Common myeloid progenitor, CD34-positive (primary cell): ENCODE measurements at regions not wholly inside any gene's neighbourhood (a gene's known extent, or its start where the extent isn't known, plus 50 kb on each side); places are given as distances from the start of the nearest gene placed in this dataset.

ENCODE experiments used
- CTCF ChIA-PET: fragments of 350-600 bp; sonication (Branson Sonifier 250); formaldehyde crosslinking; loops from one replicate; lab custom pipeline; 2021; ENCODE audit warnings: antibody characterized with exemption; lab: Charles Lee
- POLR2A ChIA-PET: fragments of 350-600 bp; sonication (Branson Sonifier 250); formaldehyde crosslinking; loops from one replicate; lab custom pipeline; 2021; ENCODE audit warnings: antibody characterized with exemption; lab: Charles Lee
- DNase-seq, 3 donors: peaks; one replicate each; pipeline versions ENCODE4 v3.0.0 to v3.0.0-alpha.2; 2013
- H3K27ac ChIP-seq, 2 experiments: 1 replicate in 1 of 2; 2 replicates in 1 of 2; pipeline ENCODE4 v1.7.0; 2013; ENCODE audit warnings: inconsistent platforms in 2 of 2, low read length in 2 of 2, mild to moderate bottlenecking in 2 of 2, low read depth in 1 of 2, moderate library complexity in 1 of 2; ENCODE audit not compliant: severe bottlenecking in 2 of 2, insufficient read depth in 1 of 2, poor library complexity in 1 of 2
- H3K27me3 ChIP-seq, 5 experiments: replicated peaks in 2 of 5; 1 replicate in 3 of 5; 2 replicates in 2 of 5; pipeline versions ENCODE4 v1.6.1 to v1.7.0; 2013; ENCODE audit warnings: low read length in 4 of 5, mild to moderate bottlenecking in 2 of 5, moderate library complexity in 2 of 5, inconsistent platforms in 1 of 5; ENCODE audit not compliant: insufficient read depth in 5 of 5, control insufficient read depth in 4 of 5
- H3K36me3 ChIP-seq, 4 experiments: 1 replicate in 2 of 4; 2 replicates in 2 of 4; pipeline versions ENCODE4 v1.6.1 to v1.7.0; 2013; ENCODE audit warnings: low read length in 3 of 4, control low read depth in 1 of 4, mild to moderate bottlenecking in 1 of 4; ENCODE audit not compliant: control insufficient read depth in 4 of 4, insufficient read depth in 4 of 4
- H3K4me1 ChIP-seq, 4 experiments: 1 replicate in 3 of 4; 2 replicates in 1 of 4; pipeline versions ENCODE4 v1.6.1 to v1.7.1; 2013; ENCODE audit warnings: low read length in 3 of 4, mild to moderate bottlenecking in 3 of 4, control low read depth in 1 of 4, inconsistent platforms in 1 of 4, moderate library complexity in 1 of 4; ENCODE audit not compliant: control insufficient read depth in 4 of 4, insufficient read depth in 4 of 4; ENCODE audit errors: control extremely low read depth in 1 of 4
- H3K4me3 ChIP-seq, 7 experiments: 1 replicate in 4 of 7; 2 replicates in 3 of 7; pipeline versions ENCODE4 v1.5.1 to v1.7.0; 2013; ENCODE audit warnings: mild to moderate bottlenecking in 7 of 7, low read length in 6 of 7, moderate library complexity in 6 of 7, inconsistent platforms in 2 of 7, low read depth in 2 of 7, control low read depth in 1 of 7; ENCODE audit not compliant: insufficient read depth in 4 of 7, control insufficient read depth in 1 of 7; ENCODE audit errors: extremely low read depth in 1 of 7
- H3K9me3 ChIP-seq, 5 experiments: 1 replicate in 4 of 5; 2 replicates in 1 of 5; pipeline versions ENCODE4 v1.6.1 to v1.7.1; 2013; ENCODE audit warnings: low read length in 4 of 5, mild to moderate bottlenecking in 2 of 5, inconsistent platforms in 1 of 5, low read depth in 1 of 5, moderate library complexity in 1 of 5; ENCODE audit not compliant: control insufficient read depth in 4 of 5, insufficient read depth in 2 of 5; ENCODE audit errors: control extremely low read depth in 1 of 5
- WGBS: methylation state at CpG from one replicate; pipeline ENCODE4 v1.1.5; 2013; ENCODE audit not compliant: insufficient coverage; 5-methylcytosine and 5-hydroxymethylcytosine counted together

- no peak overlapping the region for H3K4me3 ChIP-seq
- no peaks in the 10 kb centered on the region for H3K27me3 ChIP-seq
- ChIA-PET CTCF (interaction anchor here (1.1 kb wide), 1 partner anchor 13 kb away, joined by 4 read pairs; no protein-coding TSS in a partner anchor), POLR2A (no interaction called here)
- H3K4me1 ChIP-seq: no peaks in the 10 kb centered on the region
- WGBS: 92% methylated on average over 2 of the region's 2 CpGs
- peaks cover 0 to 4% (median 0%) of the 10 kb centered on the region in 5 experiments for H3K9me3 ChIP-seq
- no peaks in the 10 kb centered on the region for H3K36me3 ChIP-seq
- DNase-seq: no peak
- no peak overlapping the region for H3K27ac ChIP-seq
These were observed 443.2 kb upstream of the SEMA3A start for GRCh38 chr7:84637568-84638338.

DNA sequence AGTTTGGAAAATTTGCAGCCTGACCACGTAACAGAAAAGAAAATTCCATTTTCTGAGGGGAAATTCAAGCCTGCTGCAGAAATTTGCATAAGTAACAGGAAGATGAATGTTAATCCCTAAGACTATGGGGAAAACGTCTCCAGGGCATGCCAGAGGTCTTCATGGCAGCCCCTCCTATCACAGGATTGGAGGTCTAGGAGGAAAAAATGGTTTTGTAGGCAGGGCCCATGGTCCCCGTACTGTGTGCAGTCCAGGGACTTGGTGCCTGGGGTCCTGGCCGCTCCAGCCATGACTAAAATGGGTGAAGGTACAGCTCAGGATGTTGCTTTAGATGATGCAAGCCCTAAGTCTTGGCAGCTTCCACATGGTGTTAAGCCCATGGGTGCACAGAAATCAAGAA lies 437.3 kb upstream of the SEMA3A start:
- POLR2A ChIA-PET: no interaction called here
- WGBS: 91% methylated on average over 4 of the region's 4 CpGs
- no peak for DNase-seq
- H3K9me3 ChIP-seq: peaks cover 0 to 5% (median 3%) of the 10 kb centered on the region in 5 experiments
- no peaks in the 10 kb centered on the region for H3K4me1 ChIP-seq
- H3K27ac ChIP-seq: no peak overlapping the region
- H3K27me3 ChIP-seq: no peaks in the 10 kb centered on the region
- no peak overlapping the region for H3K4me3 ChIP-seq
- no peaks in the 10 kb centered on the region for H3K36me3 ChIP-seq
- CTCF ChIA-PET: no interaction called here

GRCh38 chr7:84629640-84630318 lies 435.2 kb upstream of the SEMA3A start:
- no peaks in the 10 kb centered on the region for H3K36me3 ChIP-seq
- no peak overlapping the region for H3K4me3 ChIP-seq
- no peaks in the 10 kb centered on the region for H3K4me1 ChIP-seq
- H3K27ac ChIP-seq: no peak overlapping the region
- WGBS: no CpG with 5 or more reads among the region's 2 CpGs
- ChIA-PET CTCF (no interaction called here), POLR2A (no interaction called here)
- peaks cover 0 to 5% (median 3%) of the 10 kb centered on the region in 5 experiments for H3K9me3 ChIP-seq
- no peaks in the 10 kb centered on the region for H3K27me3 ChIP-seq
- DNase-seq: no peak

GRCh38 chr7:84629216-84629615 lies 434.6 kb upstream of the SEMA3A start:
- ChIA-PET CTCF (no interaction called here), POLR2A (no interaction called here)
- H3K27me3 ChIP-seq: no peaks in the 10 kb centered on the region
- no peak overlapping the region for H3K27ac ChIP-seq
- no peaks in the 10 kb centered on the region for H3K36me3 ChIP-seq
- no peak overlapping the region for H3K4me3 ChIP-seq
- H3K4me1 ChIP-seq: no peaks in the 10 kb centered on the region
- no peak for DNase-seq
- H3K9me3 ChIP-seq: peaks cover 0 to 5% (median 3%) of the 10 kb centered on the region in 5 experiments
- WGBS: no CpG with 5 or more reads among the region's 3 CpGs

GRCh38 chr7:84627250-84627649 lies 432.7 kb upstream of the SEMA3A start:
- Histone ChIP-seq H3K9me3 (peaks cover 0 to 5% (median 0%) of the 10 kb centered on the region in 5 experiments), H3K36me3 (no peaks in the 10 kb centered on the region), H3K27me3 (no peaks in the 10 kb centered on the region), H3K27ac (no peak overlapping the region), H3K4me1 (no peaks in the 10 kb centered on the region), H3K4me3 (no peak overlapping the region)
- 92% methylated on average over 1 of the region's 2 CpGs for WGBS
- POLR2A ChIA-PET: no interaction called here
- CTCF ChIA-PET: no interaction called here
- no peak for DNase-seq

DNA sequence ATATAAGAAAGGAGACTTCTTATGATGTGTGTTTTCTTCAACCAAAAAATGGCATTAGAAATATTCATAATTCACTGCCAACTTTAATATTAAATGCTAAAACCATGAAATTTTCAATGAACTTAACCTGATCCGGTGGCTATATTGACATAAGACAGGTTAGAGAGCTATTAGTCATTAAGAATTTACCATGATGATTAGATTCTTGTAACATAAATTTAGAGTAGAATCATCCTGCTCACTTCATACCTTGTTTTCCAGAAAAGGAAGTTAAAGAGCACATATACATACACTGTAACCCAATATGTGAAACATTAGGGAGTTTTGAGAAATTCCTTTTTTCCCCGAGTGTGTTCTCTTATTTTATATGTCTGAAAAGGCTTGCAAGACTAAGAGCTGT lies 430.3 kb upstream of the SEMA3A start:
- Histone ChIP-seq H3K36me3 (no peaks in the 10 kb centered on the region), H3K4me3 (no peak overlapping the region), H3K9me3 (no peaks in the 10 kb centered on the region), H3K4me1 (no peaks in the 10 kb centered on the region), H3K27me3 (no peaks in the 10 kb centered on the region), H3K27ac (no peak overlapping the region)
- no peak for DNase-seq
- ChIA-PET CTCF (interaction anchor here (0.6 kb wide), 1 partner anchor 728 kb away, joined by 3 read pairs; no protein-coding TSS in a partner anchor), POLR2A (no interaction called here)
- no CpG with 5 or more reads among the region's 2 CpGs for WGBS

DNA sequence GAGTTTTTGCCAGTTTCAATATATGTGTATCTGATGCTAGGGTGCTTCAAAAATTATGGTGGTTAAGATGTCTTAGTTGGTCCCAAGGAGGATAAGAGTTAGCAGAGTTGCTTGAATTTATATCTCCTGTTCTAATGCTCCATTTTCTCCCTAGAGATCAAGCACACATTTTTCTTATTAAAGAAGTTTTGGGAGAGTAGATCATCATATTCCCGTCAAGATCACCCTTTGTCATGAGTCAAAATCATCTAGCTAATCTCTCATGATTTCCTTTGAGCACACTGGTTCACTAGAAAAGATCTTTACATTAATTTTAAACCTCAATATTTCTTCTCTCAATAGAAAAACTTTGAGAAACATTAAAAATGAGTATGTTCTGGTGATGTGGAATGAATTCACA lies 429.9 kb upstream of the SEMA3A start:
- H3K36me3 ChIP-seq: no peaks in the 10 kb centered on the region
- ChIA-PET CTCF (no interaction called here), POLR2A (no interaction called here)
- no peak overlapping the region for H3K27ac ChIP-seq
- no peaks in the 10 kb centered on the region for H3K9me3 ChIP-seq
- no peak overlapping the region for H3K4me3 ChIP-seq
- no peak for DNase-seq
- H3K27me3 ChIP-seq: no peaks in the 10 kb centered on the region
- WGBS: 80% methylated on average over 1 of the region's 1 CpG
- H3K4me1 ChIP-seq: no peaks in the 10 kb centered on the region
